ENCODE measurements at regions not wholly inside any gene's neighbourhood (a gene's known extent, or its start where the extent isn't known, plus 50 kb on each side); places are given as distances from the start of the nearest gene placed in this dataset.

- TF ChIP-seq ZBTB33 (IDR thresholded peaks at IDR 0.05; ENCODE audit: extremely low read depth, insufficient replicate concordance, low read length) (no peak), ATF3 (IDR thresholded peaks at IDR 0.05) (no peak)
Measured at GRCh38 chr7:145497911-145498525, 618.6 kb upstream of the CNTNAP2 start (continued).

GRCh38 chr7:145490356-145490755 is 626.2 kb upstream of the CNTNAP2 start:
- H3K9me3 ChIP-seq (ENCODE audit: control insufficient read depth in 1 of 2, insufficient read depth in 1 of 2, low read depth in 1 of 2, low read length in 2 of 2): peaks cover 3 to 4% of the 10 kb centered on the region in 2 experiments; a peak in 2 of 4 replicates
- H3K79me2 ChIP-seq (ENCODE audit: insufficient read depth, low read length): no peaks in the 10 kb centered on the region
- no peak overlapping the region for H2AFZ ChIP-seq (ENCODE audit: low read depth, low read length, poor library complexity, severe bottlenecking)
- ChIA-PET POLR2A (no interaction called here), RAD21 (ENCODE audit: low non-redundant PET in 1 of 2, low total read pairs in 2 of 2, uncharacterized antibody in 2 of 2, unreplicated experiment in 2 of 2) (no interaction called here), CTCF (no interaction called here)
- no peaks in the 10 kb centered on the region for H3K9me2 ChIP-seq (ENCODE audit: insufficient read depth)
- H3K9ac ChIP-seq (ENCODE audit: low read length): no peak overlapping the region
- no peak overlapping the region for H3K4me2 ChIP-seq (ENCODE audit: low read length)
- ATAC-seq (no peak), DNase-seq (ENCODE audit: low read depth, low spot score) (no peak)
- BruUV-seq (replicated peaks): no TSS peak
- no peak for TF ChIP-seq ATF3 (IDR thresholded peaks at IDR 0.05)
- TF ChIP-seq EZH2phosphoT487 (IDR thresholded peaks at IDR 0.05; ENCODE audit: borderline replicate concordance): no peak
- TF ChIP-seq RAD21 (IDR thresholded peaks at IDR 0.05; ENCODE audit: low read depth): no peak
- no peak for TF ChIP-seq SRF (IDR thresholded peaks at IDR 0.05; ENCODE audit: low read depth)
- no peak for TF ChIP-seq CEBPB (IDR thresholded peaks at IDR 0.05; ENCODE audit: low read depth)
- no peak for TF ChIP-seq SP1 (IDR thresholded peaks at IDR 0.05; ENCODE audit: low read depth)
- no peak overlapping the region for H3K4me3 ChIP-seq (replicated peaks in 1 of 2; ENCODE audit: low read depth in 1 of 2, low read length in 2 of 2)
- H4K20me1 ChIP-seq (ENCODE audit: insufficient read depth): no peaks in the 10 kb centered on the region
- no peak overlapping the region for H3K27ac ChIP-seq (ENCODE audit: low read depth, low read length)
- no peaks in the 10 kb centered on the region for H3K27me3 ChIP-seq (ENCODE audit: insufficient read depth, low read length)
- intact Hi-C loops (cut with micrococcal nuclease): no loop called here
- H3K4me1 ChIP-seq (ENCODE audit: control insufficient read depth in 1 of 2, insufficient read depth in 2 of 2, low read length in 2 of 2): no peaks in the 10 kb centered on the region
- H3K36me3 ChIP-seq (ENCODE audit: control insufficient read depth in 1 of 2, insufficient read depth in 2 of 2, low read length in 2 of 2): no peaks in the 10 kb centered on the region

All from HCT116 (cell line).